ENCODE measurements at regions not wholly inside any gene's neighbourhood (a gene's known extent, or its start where the extent isn't known, plus 50 kb on each side); places are given as distances from the start of the nearest gene placed in this dataset.

- TF ChIP-seq POLR2A (IDR thresholded peaks at IDR 0.05) (no peak), CTCF (IDR thresholded peaks at IDR 0.05) (no peak), POLR2AphosphoS5 (IDR thresholded peaks at IDR 0.05) (no peak)
- Histone ChIP-seq H3K27ac (no peak overlapping the region), H3K27me3 (replicated peaks; ENCODE audit: insufficient read depth) (no peaks in the 10 kb centered on the region), H3K36me3 (no peaks in the 10 kb centered on the region), H3K4me1 (replicated peaks) (no peaks in the 10 kb centered on the region), H3K4me3 (no peak overlapping the region), H3K9me3 (no peaks in the 10 kb centered on the region)
- intact Hi-C loops (cut with DNase I) = no loop called here
- DNase-seq (ENCODE audit: low spot score) = no peak
Observed at GRCh38 chr6:49001856-49002541, 461.1 kb downstream of the MMUT start.

- no peaks in the 10 kb centered on the region for H3K36me3 ChIP-seq
- DNase-seq (ENCODE audit: low spot score) = no peak
- intact Hi-C loops (cut with DNase I) = no loop called here
- no peak for TF ChIP-seq CTCF (IDR thresholded peaks at IDR 0.05)
- TF ChIP-seq POLR2A (IDR thresholded peaks at IDR 0.05) = no peak
- H3K4me1 ChIP-seq (replicated peaks) = no peaks in the 10 kb centered on the region
- no peak overlapping the region for H3K27ac ChIP-seq
- H3K27me3 ChIP-seq (replicated peaks; ENCODE audit: insufficient read depth) = no peaks in the 10 kb centered on the region
- H3K4me3 ChIP-seq = no peak overlapping the region
- H3K9me3 ChIP-seq = no peaks in the 10 kb centered on the region
Observed at GRCh38 chr6:48998574-48998973, 464.5 kb downstream of the MMUT start.

- Histone ChIP-seq H3K9me3 (no peaks in the 10 kb centered on the region), H3K27me3 (replicated peaks; ENCODE audit: insufficient read depth) (no peaks in the 10 kb centered on the region), H3K4me3 (no peak overlapping the region), H3K27ac (no peak overlapping the region), H3K4me1 (replicated peaks) (no peaks in the 10 kb centered on the region), H3K36me3 (no peaks in the 10 kb centered on the region)
- WGBS = 61% methylated on average over 6 of the region's 6 CpGs
- no peak for TF ChIP-seq POLR2A (IDR thresholded peaks at IDR 0.05)
- TF ChIP-seq POLR2AphosphoS5 (IDR thresholded peaks at IDR 0.05) = no peak
- no peak for TF ChIP-seq CTCF (IDR thresholded peaks at IDR 0.05)
- no peak for DNase-seq (ENCODE audit: low spot score)
- intact Hi-C loops (cut with DNase I) = no loop called here
Observed at GRCh38 chr6:48996461-48997119, 466.5 kb downstream of the MMUT start.

GRCh38 chr6:48994811-48995210 lies 468.2 kb downstream of the MMUT start:
- Histone ChIP-seq H3K9me3 (no peaks in the 10 kb centered on the region), H3K4me1 (replicated peaks) (no peaks in the 10 kb centered on the region), H3K36me3 (no peaks in the 10 kb centered on the region), H3K27me3 (replicated peaks; ENCODE audit: insufficient read depth) (no peaks in the 10 kb centered on the region), H3K27ac (no peak overlapping the region), H3K4me3 (no peak overlapping the region)
- 74% methylated on average over 2 of the region's 2 CpGs for WGBS
- DNase-seq (ENCODE audit: low spot score) = no peak
- no peak for TF ChIP-seq CTCF (IDR thresholded peaks at IDR 0.05)
- no peak for TF ChIP-seq POLR2AphosphoS5 (IDR thresholded peaks at IDR 0.05)
- no peak for TF ChIP-seq POLR2A (IDR thresholded peaks at IDR 0.05)
- intact Hi-C loops (cut with DNase I) = no loop called here

GRCh38 chr6:48990739-48991138 lies 472.3 kb downstream of the MMUT start:
- 93% methylated on average over 5 of the region's 5 CpGs for WGBS
- intact Hi-C loops (cut with DNase I) = no loop called here

More at GRCh38 chr6:48990739-48991138, 472.3 kb downstream of the MMUT start:
- H3K36me3 ChIP-seq = no peaks in the 10 kb centered on the region
- H3K4me1 ChIP-seq (replicated peaks) = no peaks in the 10 kb centered on the region
- H3K27me3 ChIP-seq (replicated peaks; ENCODE audit: insufficient read depth) = no peaks in the 10 kb centered on the region
- no peak overlapping the region for H3K27ac ChIP-seq
- no peaks in the 10 kb centered on the region for H3K9me3 ChIP-seq
- no peak overlapping the region for H3K4me3 ChIP-seq
- no peak for DNase-seq (ENCODE audit: low spot score)
- no peak for TF ChIP-seq POLR2A (IDR thresholded peaks at IDR 0.05)
- TF ChIP-seq CTCF (IDR thresholded peaks at IDR 0.05) = no peak
- TF ChIP-seq POLR2AphosphoS5 (IDR thresholded peaks at IDR 0.05) = no peak

Data from prostate gland (tissue), 2 donors.